Cardiac muscle cell (in vitro differentiated cells and primary cell): ENCODE measurements at regions not wholly inside any gene's neighbourhood (a gene's known extent, or its start where the extent isn't known, plus 50 kb on each side); places are given as distances from the start of the nearest gene placed in this dataset.

Experiments
- DNase-seq, 2 donors: peaks; one replicate each; pipeline versions ENCODE4 v3.0.0 to v3.0.0-alpha.2; 2010 to 2017; ENCODE audit warnings: low read depth in 1 of 2, low spot score in 1 of 2
- H3K27ac ChIP-seq: fragments of 200-600 bp; sonication (generic); 2 replicates; pipeline ENCODE4 v1.5.1; 2016
- H3K27me3 ChIP-seq: fragments of 200-600 bp; sonication (generic); 2 replicates; pipeline ENCODE4 v1.6.0; 2016; ENCODE audit warnings: control low read depth
- H3K36me3 ChIP-seq: fragments of 200-600 bp; sonication (generic); 2 replicates; pipeline ENCODE4 v1.5.1; 2016; ENCODE audit warnings: control low read depth
- H3K4me1 ChIP-seq: fragments of 200-600 bp; sonication (generic); 2 replicates; pipeline ENCODE4 v1.8.1; 2017; ENCODE audit warnings: low read depth, mild to moderate bottlenecking, mixed run types
- H3K4me3 ChIP-seq: fragments of 200-600 bp; sonication (generic); 2 replicates; pipeline ENCODE4 v1.5.1; 2016; ENCODE audit warnings: mild to moderate bottlenecking
- H3K9me3 ChIP-seq: fragments of 200-600 bp; sonication (generic); 2 replicates; pipeline ENCODE4 v1.5.1; 2017; ENCODE audit warnings: low read depth, mild to moderate bottlenecking, control low read depth
- CTCF ChIP-seq: IDR thresholded peaks from 2 replicates; pipeline ENCODE4 v1.5.1; 2012; ENCODE audit warnings: low read depth, mild to moderate bottlenecking, low read length

- Histone ChIP-seq H3K27me3 (no peaks in the 10 kb centered on the region), H3K4me1 (no peaks in the 10 kb centered on the region), H3K36me3 (no peaks in the 10 kb centered on the region), H3K4me3 (no peak overlapping the region), H3K27ac (no peak overlapping the region), H3K9me3 (no peaks in the 10 kb centered on the region)
- DNase-seq: no peak
- TF ChIP-seq CTCF: no peak
These were observed 144.7 kb downstream of the NDUFA10 start for GRCh38 chr2:239880396-239880795.

- DNase-seq: no peak
- Histone ChIP-seq H3K4me3 (no peak overlapping the region), H3K9me3 (no peaks in the 10 kb centered on the region), H3K36me3 (no peaks in the 10 kb centered on the region), H3K4me1 (no peaks in the 10 kb centered on the region), H3K27ac (no peak overlapping the region), H3K27me3 (no peaks in the 10 kb centered on the region)
- no peak for TF ChIP-seq CTCF
These were observed 145.6 kb downstream of the NDUFA10 start for GRCh38 chr2:239879423-239880084.

- DNase-seq: no peak
- no peaks in the 10 kb centered on the region for H3K4me1 ChIP-seq
- no peak for TF ChIP-seq CTCF
- H3K27ac ChIP-seq: no peak overlapping the region
- H3K9me3 ChIP-seq: no peaks in the 10 kb centered on the region
- H3K27me3 ChIP-seq: no peaks in the 10 kb centered on the region
- no peak overlapping the region for H3K4me3 ChIP-seq
- no peaks in the 10 kb centered on the region for H3K36me3 ChIP-seq
These were observed 146.5 kb downstream of the NDUFA10 start for GRCh38 chr2:239878686-239879085.

- DNase-seq: no peak
- H3K27me3 ChIP-seq: no peaks in the 10 kb centered on the region
- no peaks in the 10 kb centered on the region for H3K4me1 ChIP-seq
- H3K9me3 ChIP-seq: no peaks in the 10 kb centered on the region
- no peak for TF ChIP-seq CTCF
- no peaks in the 10 kb centered on the region for H3K36me3 ChIP-seq
- H3K4me3 ChIP-seq: no peak overlapping the region
- H3K27ac ChIP-seq: no peak overlapping the region
These were observed 148.2 kb downstream of the NDUFA10 start for GRCh38 chr2:239876948-239877289.

GRCh38 chr2:239876271-239876947, 148.7 kb downstream of the NDUFA10 start:
- TF ChIP-seq CTCF: no peak
- Histone ChIP-seq H3K27me3 (no peaks in the 10 kb centered on the region), H3K9me3 (no peaks in the 10 kb centered on the region), H3K4me1 (no peaks in the 10 kb centered on the region), H3K36me3 (no peaks in the 10 kb centered on the region), H3K4me3 (no peak overlapping the region), H3K27ac (no peak overlapping the region)
- DNase-seq: no peak
